Endodermal cell (in vitro differentiated cells): ENCODE measurements at regions not wholly inside any gene's neighbourhood (a gene's known extent, or its start where the extent isn't known, plus 50 kb on each side); places are given as distances from the start of the nearest gene placed in this dataset.

Experiments
- DNase-seq: peaks from one replicate; pipeline ENCODE4 v3.0.0-alpha.2; 2017
- H3K27ac ChIP-seq: 2 replicates; pipeline ENCODE4 v1.5.1; 2013; ENCODE audit warnings: mild to moderate bottlenecking, low read depth, low read length, moderate library complexity
- H3K27me3 ChIP-seq: 2 replicates; pipeline ENCODE4 v1.6.1; 2013; ENCODE audit warnings: mild to moderate bottlenecking, low read length, moderate library complexity; ENCODE audit not compliant: insufficient read depth, control insufficient read depth, poor library complexity, severe bottlenecking
- H3K36me3 ChIP-seq: 2 replicates; pipeline ENCODE4 v1.7.0; 2013; ENCODE audit warnings: mild to moderate bottlenecking, low read length, moderate library complexity; ENCODE audit not compliant: control insufficient read depth, insufficient read depth
- H3K4me1 ChIP-seq: one replicate; pipeline ENCODE4 v1.7.0; 2013; ENCODE audit warnings: low read length; ENCODE audit not compliant: control insufficient read depth, insufficient read depth
- H3K4me3 ChIP-seq: 2 replicates; pipeline ENCODE4 v1.5.1; 2013; ENCODE audit warnings: mild to moderate bottlenecking, low read length, moderate library complexity
- H3K9ac ChIP-seq: 2 replicates; pipeline ENCODE4 v1.6.1; 2013; ENCODE audit warnings: mild to moderate bottlenecking, low read length, moderate library complexity; ENCODE audit not compliant: poor library complexity, severe bottlenecking; ENCODE audit errors: extremely low read depth
- H3K9me3 ChIP-seq: 2 replicates; pipeline ENCODE4 v1.6.1; 2013; ENCODE audit warnings: mild to moderate bottlenecking, low read length, moderate library complexity; ENCODE audit not compliant: control insufficient read depth
- H3K27ac Mint-ChIP-seq: 2 replicates; pipeline ENCODE4 v1.8.0; 2020; ENCODE audit warnings: mixed read lengths
- H3K27me3 Mint-ChIP-seq: 2 replicates; pipeline ENCODE4 v1.8.0; 2021; ENCODE audit warnings: mild to moderate bottlenecking, mixed read lengths; ENCODE audit not compliant: insufficient read depth
- H3K36me3 Mint-ChIP-seq: 2 replicates; pipeline ENCODE4 v1.8.0; 2020; ENCODE audit warnings: low read depth, mixed read lengths
- H3K4me1 Mint-ChIP-seq: 2 replicates; pipeline ENCODE4 v1.8.0; 2020; ENCODE audit warnings: mixed read lengths
- H3K4me3 Mint-ChIP-seq: 2 replicates; pipeline ENCODE4 v1.8.0; 2020; ENCODE audit warnings: mild to moderate bottlenecking, moderate library complexity, mixed read lengths
- H3K9me3 Mint-ChIP-seq: 2 replicates; pipeline ENCODE4 v1.8.0; 2020; ENCODE audit warnings: mild to moderate bottlenecking, mixed read lengths
- CTCF ChIP-seq: fragments of 200-600 bp; sonication (generic); conservative IDR thresholded peaks from 2 replicates; pipeline ENCODE4 v1.5.0; 2021; ENCODE audit warnings: antibody characterized with exemption, mild to moderate bottlenecking
- WGBS, 2 experiments: methylation state at CpG; one replicate each; pipeline versions ENCODE4 v1.1.5 to v1.1.7; 2013; ENCODE audit warnings: missing lambda C conversion rate in 2 of 2, mixed read lengths in 1 of 2; ENCODE audit not compliant: insufficient coverage in 1 of 2, insufficient read length in 1 of 2; 5-methylcytosine and 5-hydroxymethylcytosine counted together

- WGBS, 2 experiments, result 100% methylated on average over 1 of the region's 1 CpG; no CpG with 5 or more reads in 1 of the 2 experiments
- Mint-ChIP-seq H3K36me3 (no peaks in the 10 kb centered on the region), H3K4me1 (peaks cover 33% of the 10 kb centered on the region), H3K27me3 (no peaks in the 10 kb centered on the region), H3K27ac (no peak overlapping the region), H3K9me3 (peaks cover 9% of the 10 kb centered on the region), H3K4me3 (no peak overlapping the region)
- H3K36me3 ChIP-seq, result no peaks in the 10 kb centered on the region
- no peak overlapping the region for H3K4me3 ChIP-seq
- DNase-seq, result no peak
- no peaks in the 10 kb centered on the region for H3K27me3 ChIP-seq
- no peak overlapping the region for H3K27ac ChIP-seq
- no peak overlapping the region for H3K9ac ChIP-seq
- peaks cover 9% of the 10 kb centered on the region for H3K9me3 ChIP-seq
- no peak for TF ChIP-seq CTCF
- peaks cover 14% of the 10 kb centered on the region for H3K4me1 ChIP-seq
Measured at GRCh38 chr5:121688126-121688525, 163.6 kb upstream of the FTMT start.

- TF ChIP-seq CTCF, result no peak
- no peak overlapping the region for H3K4me3 ChIP-seq
- H3K27me3 ChIP-seq, result no peaks in the 10 kb centered on the region
- no peaks in the 10 kb centered on the region for H3K36me3 ChIP-seq
- Mint-ChIP-seq H3K27me3 (no peaks in the 10 kb centered on the region), H3K4me1 (peaks cover 33% of the 10 kb centered on the region), H3K4me3 (no peak overlapping the region), H3K9me3 (peaks cover 9% of the 10 kb centered on the region), H3K36me3 (no peaks in the 10 kb centered on the region), H3K27ac (no peak overlapping the region)
- H3K9ac ChIP-seq, result no peak overlapping the region
- peaks cover 9% of the 10 kb centered on the region for H3K9me3 ChIP-seq
- no peak overlapping the region for H3K27ac ChIP-seq
- no peak for DNase-seq
- peaks cover 14% of the 10 kb centered on the region for H3K4me1 ChIP-seq
- WGBS, 2 experiments, result 96 to 100% methylated on average over 1 to 2 of the region's 2 CpGs
Measured at GRCh38 chr5:121688781-121689180, 162.9 kb upstream of the FTMT start.

- Histone ChIP-seq H3K9me3 (peaks cover 9% of the 10 kb centered on the region), H3K36me3 (no peaks in the 10 kb centered on the region), H3K27ac (no peak overlapping the region), H3K4me3 (peak overlapping the region; percentile 57), H3K27me3 (no peaks in the 10 kb centered on the region), H3K4me1 (peaks cover 14% of the 10 kb centered on the region), H3K9ac (no peak overlapping the region)
- TF ChIP-seq CTCF, result no peak
- peak; percentile 59 for DNase-seq
- Mint-ChIP-seq H3K4me1 (peaks cover 37% of the 10 kb centered on the region), H3K36me3 (no peaks in the 10 kb centered on the region), H3K9me3 (peaks cover 9% of the 10 kb centered on the region), H3K4me3 (peak overlapping the region; percentile 20), H3K27me3 (no peaks in the 10 kb centered on the region), H3K27ac (peak overlapping the region; percentile 83)
Measured at GRCh38 chr5:121691478-121691877, 160.2 kb upstream of the FTMT start.
